ENCODE measurements at regions not wholly inside any gene's neighbourhood (a gene's known extent, or its start where the extent isn't known, plus 50 kb on each side); places are given as distances from the start of the nearest gene placed in this dataset.

DNA sequence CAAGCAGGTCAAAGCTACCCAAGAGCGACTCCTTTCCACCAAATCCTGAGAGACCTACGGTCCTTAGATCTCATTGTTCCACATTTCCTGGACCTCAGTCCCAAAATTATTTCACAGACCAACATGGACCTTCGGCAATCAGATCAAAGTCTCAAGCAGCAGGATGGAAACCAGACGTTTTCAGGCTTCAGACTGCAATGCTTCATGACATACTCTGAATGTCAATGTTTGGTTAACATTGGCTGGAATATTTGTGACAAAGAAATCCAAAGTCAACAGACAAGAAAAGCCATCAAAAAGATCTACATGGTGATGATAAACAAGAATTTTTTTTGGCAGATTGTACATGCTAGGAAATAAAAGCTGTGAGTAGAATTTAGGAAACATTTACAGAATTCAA lies 1057.3 kb downstream of the ADGRL2 start:
- TF ChIP-seq, protein P1, sequence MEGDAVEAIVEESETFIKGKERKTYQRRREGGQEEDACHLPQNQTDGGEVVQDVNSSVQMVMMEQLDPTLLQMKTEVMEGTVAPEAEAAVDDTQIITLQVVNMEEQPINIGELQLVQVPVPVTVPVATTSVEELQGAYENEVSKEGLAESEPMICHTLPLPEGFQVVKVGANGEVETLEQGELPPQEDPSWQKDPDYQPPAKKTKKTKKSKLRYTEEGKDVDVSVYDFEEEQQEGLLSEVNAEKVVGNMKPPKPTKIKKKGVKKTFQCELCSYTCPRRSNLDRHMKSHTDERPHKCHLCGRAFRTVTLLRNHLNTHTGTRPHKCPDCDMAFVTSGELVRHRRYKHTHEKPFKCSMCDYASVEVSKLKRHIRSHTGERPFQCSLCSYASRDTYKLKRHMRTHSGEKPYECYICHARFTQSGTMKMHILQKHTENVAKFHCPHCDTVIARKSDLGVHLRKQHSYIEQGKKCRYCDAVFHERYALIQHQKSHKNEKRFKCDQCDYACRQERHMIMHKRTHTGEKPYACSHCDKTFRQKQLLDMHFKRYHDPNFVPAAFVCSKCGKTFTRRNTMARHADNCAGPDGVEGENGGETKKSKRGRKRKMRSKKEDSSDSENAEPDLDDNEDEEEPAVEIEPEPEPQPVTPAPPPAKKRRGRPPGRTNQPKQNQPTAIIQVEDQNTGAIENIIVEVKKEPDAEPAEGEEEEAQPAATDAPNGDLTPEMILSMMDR (IDR thresholded peaks at IDR 0.05), result no peak
- TF ChIP-seq POLR2A (IDR thresholded peaks at IDR 0.05) (no peak), POLR2AphosphoS5 (IDR thresholded peaks at IDR 0.05) (no peak)

All from upper lobe of left lung (tissue), 4 donors.